ENCODE measurements at regions not wholly inside any gene's neighbourhood (a gene's known extent, or its start where the extent isn't known, plus 50 kb on each side); places are given as distances from the start of the nearest gene placed in this dataset.

DNA sequence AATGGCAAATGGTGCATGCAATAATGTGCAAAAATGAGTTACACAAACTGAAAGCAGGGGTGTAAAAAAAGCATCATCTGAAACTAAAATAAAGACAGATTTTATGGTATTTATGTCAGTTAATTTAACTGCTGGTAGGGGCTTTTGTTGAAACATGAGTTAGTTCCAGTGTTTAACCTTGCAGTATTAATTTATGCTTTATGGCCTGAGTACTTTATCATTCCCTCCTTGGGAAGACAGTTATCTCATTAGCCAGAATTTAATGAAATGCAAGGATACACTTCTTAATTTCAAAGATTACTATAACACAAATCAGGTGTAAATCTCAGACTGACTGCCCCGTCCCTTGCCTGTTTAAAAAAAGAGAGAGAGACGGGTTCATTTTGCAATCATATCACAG is 240.1 kb upstream of the MEIS2 start:
- no peaks in the 10 kb centered on the region for H3K9me3 Mint-ChIP-seq
- no peaks in the 10 kb centered on the region for H3K27me3 Mint-ChIP-seq
- no peaks in the 10 kb centered on the region for H3K4me1 Mint-ChIP-seq (ENCODE audit: low read depth)
- CTCF ChIA-PET = no interaction called here
- Histone ChIP-seq H3K27ac (ENCODE audit: low read depth in 1 of 2, low read length in 2 of 2) (no peak overlapping the region), H3K27me3 (ENCODE audit: control insufficient read depth in 1 of 2, insufficient read depth in 2 of 2, low read length in 2 of 2) (no peaks in the 10 kb centered on the region), H3K36me3 (ENCODE audit: insufficient read depth, low read length) (no peaks in the 10 kb centered on the region), H3K4me3 (ENCODE audit: low read length) (no peak overlapping the region), H3K9me3 (ENCODE audit: control insufficient read depth in 1 of 2, insufficient read depth in 1 of 2, low read length in 2 of 2) (peaks cover 0 to 4% of the 10 kb centered on the region in 2 experiments), H3K4me1 (ENCODE audit: insufficient read depth, low read length) (no peaks in the 10 kb centered on the region)
- H3K27ac Mint-ChIP-seq = no peak overlapping the region
- no peak for ATAC-seq (ENCODE audit: poor library complexity)
- POLR2A ChIA-PET = no interaction called here
- DNase-seq = no peak
- no peak overlapping the region for H3K4me3 Mint-ChIP-seq
- no peaks in the 10 kb centered on the region for H3K36me3 Mint-ChIP-seq (ENCODE audit: low read depth)
- intact Hi-C loops (cut with DNase I, micrococcal nuclease) = no loop called here
- TF ChIP-seq, protein P1, sequence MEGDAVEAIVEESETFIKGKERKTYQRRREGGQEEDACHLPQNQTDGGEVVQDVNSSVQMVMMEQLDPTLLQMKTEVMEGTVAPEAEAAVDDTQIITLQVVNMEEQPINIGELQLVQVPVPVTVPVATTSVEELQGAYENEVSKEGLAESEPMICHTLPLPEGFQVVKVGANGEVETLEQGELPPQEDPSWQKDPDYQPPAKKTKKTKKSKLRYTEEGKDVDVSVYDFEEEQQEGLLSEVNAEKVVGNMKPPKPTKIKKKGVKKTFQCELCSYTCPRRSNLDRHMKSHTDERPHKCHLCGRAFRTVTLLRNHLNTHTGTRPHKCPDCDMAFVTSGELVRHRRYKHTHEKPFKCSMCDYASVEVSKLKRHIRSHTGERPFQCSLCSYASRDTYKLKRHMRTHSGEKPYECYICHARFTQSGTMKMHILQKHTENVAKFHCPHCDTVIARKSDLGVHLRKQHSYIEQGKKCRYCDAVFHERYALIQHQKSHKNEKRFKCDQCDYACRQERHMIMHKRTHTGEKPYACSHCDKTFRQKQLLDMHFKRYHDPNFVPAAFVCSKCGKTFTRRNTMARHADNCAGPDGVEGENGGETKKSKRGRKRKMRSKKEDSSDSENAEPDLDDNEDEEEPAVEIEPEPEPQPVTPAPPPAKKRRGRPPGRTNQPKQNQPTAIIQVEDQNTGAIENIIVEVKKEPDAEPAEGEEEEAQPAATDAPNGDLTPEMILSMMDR (IDR thresholded peaks at IDR 0.05) = no peak

- intact Hi-C loops (cut with DNase I, micrococcal nuclease) = no loop called here
- Histone ChIP-seq H3K9me3 (ENCODE audit: control insufficient read depth in 1 of 2, insufficient read depth in 1 of 2, low read length in 2 of 2) (no peaks in the 10 kb centered on the region), H3K4me1 (ENCODE audit: insufficient read depth, low read length) (no peaks in the 10 kb centered on the region), H3K4me3 (ENCODE audit: low read length) (no peak overlapping the region), H3K36me3 (ENCODE audit: insufficient read depth, low read length) (no peaks in the 10 kb centered on the region), H3K27me3 (ENCODE audit: control insufficient read depth in 1 of 2, insufficient read depth in 2 of 2, low read length in 2 of 2) (no peaks in the 10 kb centered on the region), H3K27ac (ENCODE audit: low read depth in 1 of 2, low read length in 2 of 2) (no peak overlapping the region)
- Mint-ChIP-seq H3K4me3 (no peak overlapping the region), H3K9me3 (peaks cover 7% of the 10 kb centered on the region), H3K27ac (no peak overlapping the region), H3K4me1 (ENCODE audit: low read depth) (no peaks in the 10 kb centered on the region), H3K27me3 (no peaks in the 10 kb centered on the region), H3K36me3 (ENCODE audit: low read depth) (no peaks in the 10 kb centered on the region)
- DNase-seq = no peak
- POLR2A ChIA-PET = no interaction called here
- TF ChIP-seq, protein P1 (IDR thresholded peaks at IDR 0.05) = no peak
- ATAC-seq (ENCODE audit: poor library complexity) = no peak
- CTCF ChIA-PET = interaction anchor here (0.6 kb wide), 1 partner anchor 1186 kb away, joined by 3 read pairs; no protein-coding TSS in a partner anchor
These were observed 258.9 kb upstream of the MEIS2 start for GRCh38 chr15:37359101-37359892.

GRCh38 chr15:37359893-37360290 is 259.5 kb upstream of the MEIS2 start:
- Histone ChIP-seq H3K4me1 (ENCODE audit: insufficient read depth, low read length) (no peaks in the 10 kb centered on the region), H3K36me3 (ENCODE audit: insufficient read depth, low read length) (no peaks in the 10 kb centered on the region), H3K4me3 (ENCODE audit: low read length) (no peak overlapping the region), H3K27me3 (ENCODE audit: control insufficient read depth in 1 of 2, insufficient read depth in 2 of 2, low read length in 2 of 2) (no peaks in the 10 kb centered on the region), H3K27ac (ENCODE audit: low read depth in 1 of 2, low read length in 2 of 2) (no peak overlapping the region), H3K9me3 (ENCODE audit: control insufficient read depth in 1 of 2, insufficient read depth in 1 of 2, low read length in 2 of 2) (no peaks in the 10 kb centered on the region)
- no peaks in the 10 kb centered on the region for H3K27me3 Mint-ChIP-seq
- TF ChIP-seq, protein P1 (IDR thresholded peaks at IDR 0.05) = no peak
- H3K9me3 Mint-ChIP-seq = peaks cover 7% of the 10 kb centered on the region
- DNase-seq (no peak), ATAC-seq (ENCODE audit: poor library complexity) (no peak)
- no peaks in the 10 kb centered on the region for H3K36me3 Mint-ChIP-seq (ENCODE audit: low read depth)
- H3K27ac Mint-ChIP-seq = no peak overlapping the region
- intact Hi-C loops (cut with DNase I, micrococcal nuclease) = no loop called here
- ChIA-PET CTCF (no interaction called here), POLR2A (no interaction called here)
- no peaks in the 10 kb centered on the region for H3K4me1 Mint-ChIP-seq (ENCODE audit: low read depth)
- H3K4me3 Mint-ChIP-seq = no peak overlapping the region
